Testis (tissue), 2 donors: ENCODE measurements at regions not wholly inside any gene's neighbourhood (a gene's known extent, or its start where the extent isn't known, plus 50 kb on each side); places are given as distances from the start of the nearest gene placed in this dataset.

ENCODE experiments used
- DNase-seq: peaks from one replicate; pipeline ENCODE4 v3.0.0-alpha.2; 2019
- H3K27ac ChIP-seq, 2 donors: fragments of 200-600 bp; sonication (generic); one replicate each; pipeline ENCODE4 v1.5.1; 2019
- H3K27me3 ChIP-seq: fragments of 200-600 bp; sonication (generic); one replicate; pipeline ENCODE4 v1.5.1; 2019
- H3K36me3 ChIP-seq: fragments of 200-600 bp; sonication (generic); one replicate; pipeline ENCODE4 v1.5.1; 2017; ENCODE audit warnings: low read depth; ENCODE audit errors: missing control alignments
- H3K4me1 ChIP-seq: fragments of 200-600 bp; sonication (generic); one replicate; pipeline ENCODE4 v1.5.1; 2019
- H3K4me3 ChIP-seq, 2 donors: fragments of 200-600 bp; sonication (generic); one replicate each; pipeline ENCODE4 v1.5.1; 2017 to 2019
- H3K9me3 ChIP-seq: fragments of 200-600 bp; sonication (generic); one replicate; pipeline ENCODE4 v1.5.1; 2017
- CTCF ChIP-seq, 3 experiments: fragments of 450-650 bp in 2 of 3; fragments of 200-600 bp in 1 of 3; sonication (generic) in 1 of 3; IDR thresholded peaks; one replicate each; pipeline ENCODE4 v1.5.1; 2016 to 2019; ENCODE audit warnings: antibody characterized with exemption in 3 of 3, mild to moderate bottlenecking in 2 of 3, moderate library complexity in 1 of 3
- POLR2A ChIP-seq: fragments of 450-650 bp; IDR thresholded peaks from one replicate; pipeline ENCODE4 v1.6.1; 2017; ENCODE audit warnings: antibody characterized with exemption, mild to moderate bottlenecking, moderate library complexity
- WGBS, 2 donors: methylation state at CpG; one replicate each; pipeline ENCODE4 v1.1.5; 2018; 5-methylcytosine and 5-hydroxymethylcytosine counted together
- intact Hi-C: fragments of 100-400 bp; cut with DNase I; formaldehyde crosslinking; loops from one replicate; pipeline ENCODE4 v1.15.1; 2023; ENCODE audit warnings: low total_unique reads

GRCh38 chr1:39134768-39135333, 69.6 kb upstream of the MACF1 start:
- Histone ChIP-seq H3K27ac (no peak overlapping the region), H3K4me1 (peaks cover 7% of the 10 kb centered on the region), H3K36me3 (no peaks in the 10 kb centered on the region), H3K27me3 (no peaks in the 10 kb centered on the region), H3K9me3 (no peaks in the 10 kb centered on the region), H3K4me3 (no peak overlapping the region)
- WGBS, 2 donors = 95 to 97% methylated on average over 5 of the region's 5 CpGs
- TF ChIP-seq POLR2A = no peak
- no peak for TF ChIP-seq CTCF (IDR thresholded peaks at IDR 0.05)
- DNase-seq = no peak
- intact Hi-C loops = no loop called here

GRCh38 chr1:39136638-39137037, 67.9 kb upstream of the MACF1 start:
- H3K4me1 ChIP-seq = no peaks in the 10 kb centered on the region

DNA sequence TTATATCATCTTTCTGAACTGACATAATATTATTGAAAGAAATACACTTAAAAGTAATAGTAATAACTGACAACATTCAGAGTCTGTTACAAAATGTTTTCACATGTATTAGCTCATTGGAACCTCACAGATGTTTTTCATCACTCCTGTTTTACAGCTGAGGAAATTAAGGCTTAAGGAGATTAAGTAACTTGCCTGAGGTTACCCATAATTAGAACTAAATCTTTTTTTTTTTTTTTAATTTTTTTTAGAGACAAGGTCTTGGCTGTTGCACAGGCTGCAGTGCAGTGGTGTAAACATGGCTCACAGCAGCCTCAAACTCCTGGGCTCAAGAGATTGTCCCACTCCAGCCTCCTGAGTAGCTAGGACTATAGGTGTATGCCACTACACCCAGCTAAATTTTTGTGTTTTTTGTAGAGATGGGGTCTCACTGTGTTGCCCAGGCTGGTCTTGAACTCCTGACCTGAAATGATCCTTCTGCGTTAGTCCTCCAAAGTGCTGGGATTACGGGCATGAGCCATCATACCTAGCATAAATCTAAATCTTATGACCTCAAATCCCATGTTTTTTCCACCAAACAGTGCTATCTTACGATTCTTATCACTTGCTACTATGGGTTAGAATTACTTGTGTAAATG, 64.7 kb upstream of the MACF1 start:
- DNase-seq = no peak
- H3K36me3 ChIP-seq = no peaks in the 10 kb centered on the region
- no peak overlapping the region for H3K27ac ChIP-seq
- TF ChIP-seq POLR2A (no peak), CTCF (IDR thresholded peaks at IDR 0.05) (no peak)
- H3K9me3 ChIP-seq = no peaks in the 10 kb centered on the region
- intact Hi-C loops = no loop called here
- WGBS, 2 donors = 97 to 100% methylated on average over 3 of the region's 3 CpGs
- peaks cover 13% of the 10 kb centered on the region for H3K4me1 ChIP-seq
- no peak overlapping the region for H3K4me3 ChIP-seq
- no peaks in the 10 kb centered on the region for H3K27me3 ChIP-seq

More at GRCh38 chr1:39136638-39137037, 67.9 kb upstream of the MACF1 start:
- Histone ChIP-seq H3K27ac (no peak overlapping the region), H3K4me3 (no peak overlapping the region), H3K36me3 (no peaks in the 10 kb centered on the region), H3K9me3 (no peaks in the 10 kb centered on the region), H3K27me3 (no peaks in the 10 kb centered on the region)
- WGBS, 2 donors = 66 to 71% methylated on average over 2 of the region's 2 CpGs
- intact Hi-C loops = no loop called here
- no peak for DNase-seq
- no peak for TF ChIP-seq POLR2A
- no peak for TF ChIP-seq CTCF (IDR thresholded peaks at IDR 0.05)

GRCh38 chr1:39141925-39142324, 62.6 kb upstream of the MACF1 start:
- Histone ChIP-seq H3K27me3 (no peaks in the 10 kb centered on the region), H3K27ac (peak overlapping the region in 1 of 2 donors; percentile 72), H3K9me3 (no peaks in the 10 kb centered on the region), H3K4me3 (no peak overlapping the region), H3K36me3 (no peaks in the 10 kb centered on the region), H3K4me1 (peaks cover 13% of the 10 kb centered on the region)
- WGBS, 2 donors = 59 to 74% methylated on average over 1 of the region's 1 CpG
- intact Hi-C loops = no loop called here
- no peak for DNase-seq
- TF ChIP-seq CTCF (IDR thresholded peaks at IDR 0.05) (no peak), POLR2A (no peak)
